ENCODE measurements at regions not wholly inside any gene's neighbourhood (a gene's known extent, or its start where the extent isn't known, plus 50 kb on each side); places are given as distances from the start of the nearest gene placed in this dataset.

GRCh38 chr7:88357781-88358525, 51.3 kb upstream of the STEAP4 start:
- TF ChIP-seq EZH2phosphoT487 (IDR thresholded peaks at IDR 0.05; ENCODE audit: borderline replicate concordance, low read depth, low read length) (no peak), CTCF (conservative IDR thresholded peaks at IDR 0.05; ENCODE audit: low read length) (peak; percentile 66)

All from OCI-LY7 (cell line).